GM21360 (cell line): ENCODE measurements at regions not wholly inside any gene's neighbourhood (a gene's known extent, or its start where the extent isn't known, plus 50 kb on each side); places are given as distances from the start of the nearest gene placed in this dataset.
"Not testable (repeated sequence)": the region's sequence is repeated elsewhere in the genome, so short reads cannot be mapped to it uniquely, and the experiment has no call there.

Experiments used
- ATAC-seq: cut with Tn5 transposase; IDR thresholded peaks from one replicate; pipeline ENCODE4 v1.9.1; 2021; ENCODE audit warnings: mild to moderate bottlenecking, moderate library complexity; ENCODE audit not compliant: unreplicated experiment

DNA sequence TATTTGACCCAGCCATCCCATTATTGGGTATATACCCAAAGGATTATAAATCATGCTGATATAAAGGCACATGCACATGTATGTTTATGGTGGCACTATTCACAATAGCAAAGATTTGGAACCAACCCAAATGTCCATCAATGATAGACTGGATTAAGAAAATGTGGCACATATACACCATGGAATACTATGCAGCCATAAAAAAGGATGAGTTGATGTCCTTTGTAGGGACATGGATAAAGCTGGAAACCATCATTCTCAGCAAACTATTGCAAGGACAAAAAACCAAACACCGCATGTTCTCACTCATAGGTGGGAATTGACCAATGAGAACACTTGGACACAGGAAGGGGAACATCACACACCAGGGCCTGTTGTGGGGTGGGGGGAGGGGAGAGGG is 147.3 kb upstream of the STK26 start:
- ATAC-seq = not testable (repeated sequence)

DNA sequence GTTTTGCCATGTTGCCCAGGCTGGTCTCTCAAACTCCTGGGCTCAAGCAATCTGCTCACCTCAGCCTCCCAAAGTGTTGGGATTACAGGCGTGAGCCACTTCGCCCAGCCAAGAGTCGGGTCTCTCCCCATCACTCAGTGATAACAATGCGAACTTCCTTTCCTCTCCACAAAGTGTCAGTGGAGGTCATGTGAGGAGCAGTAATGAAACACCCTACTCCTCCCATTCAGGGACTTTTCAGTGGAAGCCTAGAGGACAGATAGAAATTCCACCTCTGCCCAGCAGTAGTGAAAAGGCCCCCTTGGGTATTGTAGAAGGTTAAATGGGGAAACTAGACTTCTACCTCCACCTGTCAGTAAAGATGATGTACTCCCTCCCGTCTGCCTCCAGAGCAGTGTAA is 141.9 kb upstream of the STK26 start:
- ATAC-seq = no peak

DNA sequence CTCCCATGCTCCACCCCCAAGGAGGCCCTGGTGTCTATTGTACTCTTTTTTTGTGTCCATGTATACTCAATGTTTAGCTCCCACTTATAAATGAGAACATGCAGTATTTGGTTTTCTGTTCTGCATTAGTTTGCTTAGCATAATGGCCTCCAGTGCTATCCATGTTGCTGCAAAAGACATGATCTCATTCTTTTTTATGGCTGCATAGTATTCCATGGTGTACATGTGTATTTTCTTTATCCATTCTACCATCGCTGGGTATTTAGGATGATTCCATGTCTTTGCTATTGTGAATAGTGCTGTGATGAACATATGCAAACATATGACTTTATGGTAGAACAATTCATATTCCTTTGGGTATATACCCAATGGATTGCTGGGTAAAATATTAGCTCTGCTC is 138.1 kb upstream of the STK26 start:
- ATAC-seq = not testable (repeated sequence)

DNA sequence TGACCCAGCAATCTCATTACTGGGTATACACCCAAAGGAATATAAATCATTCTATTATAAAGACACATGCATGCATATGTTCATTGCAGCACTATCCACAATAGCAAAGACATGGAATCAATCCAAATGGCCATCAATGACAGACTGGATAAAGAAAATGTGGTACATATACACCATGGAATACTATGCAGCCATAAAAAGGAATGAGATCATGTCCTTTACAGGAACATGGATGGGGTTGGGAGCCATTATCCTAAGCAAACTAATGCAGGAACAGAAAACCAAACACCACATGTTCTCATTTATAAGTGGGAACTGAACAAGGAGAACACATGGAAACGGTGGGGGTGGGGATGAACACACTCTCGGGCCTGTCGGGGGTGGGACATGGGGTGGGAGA is 129.2 kb upstream of the STK26 start:
- ATAC-seq = not testable (repeated sequence)

DNA sequence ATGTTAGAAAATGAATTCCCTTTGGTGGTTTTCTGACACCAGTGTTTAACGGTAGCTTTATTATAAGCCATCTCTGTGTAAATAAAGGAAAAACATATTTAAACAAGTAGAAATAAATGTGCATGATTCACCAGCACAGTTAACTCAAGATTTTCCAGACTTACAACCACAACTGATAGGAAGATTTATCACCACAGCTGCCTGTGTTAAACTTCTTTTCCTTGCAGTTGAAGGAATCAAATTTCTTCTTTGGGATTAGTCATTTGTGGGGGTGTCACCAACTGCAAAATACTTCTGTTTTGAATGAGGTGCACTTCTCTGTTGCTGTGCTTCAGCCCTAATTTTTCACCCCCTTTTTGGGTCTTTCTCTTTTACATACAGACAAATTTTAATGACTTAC is 128.1 kb upstream of the STK26 start:
- ATAC-seq = no peak

DNA sequence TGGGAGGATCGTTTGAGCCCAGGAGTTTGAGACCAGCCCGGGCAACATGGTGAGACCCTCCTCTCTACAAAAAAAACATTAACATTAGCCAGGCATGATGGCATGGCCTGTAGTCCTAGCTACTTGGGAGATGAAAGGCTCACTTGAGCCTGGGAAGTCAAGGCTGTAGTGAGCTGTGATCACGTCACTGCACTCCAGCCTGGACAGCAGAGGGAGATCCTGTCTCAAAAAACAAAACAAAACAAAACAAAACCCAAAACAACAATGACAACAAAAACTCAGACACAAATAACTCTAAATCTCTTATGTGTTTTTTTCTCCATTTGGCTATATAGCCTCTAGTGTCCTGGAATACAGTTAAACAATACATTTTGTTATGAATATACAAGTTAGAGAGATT is 127.3 kb upstream of the STK26 start:
- no peak for ATAC-seq

DNA sequence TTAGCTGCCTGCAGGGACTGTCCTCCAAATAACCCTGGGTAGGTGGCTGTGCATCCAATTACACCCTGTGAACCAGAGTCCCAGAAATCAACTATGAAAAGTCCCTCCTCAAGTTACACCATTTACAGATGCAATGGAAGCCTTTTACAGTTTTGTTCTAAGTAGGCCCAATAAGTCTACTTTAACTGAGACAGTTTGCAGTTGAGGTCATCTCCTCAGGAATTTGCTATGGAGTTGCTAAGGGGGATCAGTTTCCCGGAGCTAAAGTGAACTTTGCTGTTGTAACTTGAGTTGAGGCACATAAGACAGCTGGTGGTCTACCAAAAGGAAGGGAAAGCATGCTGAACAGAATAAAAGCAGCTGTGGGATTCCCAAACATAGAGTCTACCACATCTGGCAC is 121.6 kb upstream of the STK26 start:
- no peak for ATAC-seq

DNA sequence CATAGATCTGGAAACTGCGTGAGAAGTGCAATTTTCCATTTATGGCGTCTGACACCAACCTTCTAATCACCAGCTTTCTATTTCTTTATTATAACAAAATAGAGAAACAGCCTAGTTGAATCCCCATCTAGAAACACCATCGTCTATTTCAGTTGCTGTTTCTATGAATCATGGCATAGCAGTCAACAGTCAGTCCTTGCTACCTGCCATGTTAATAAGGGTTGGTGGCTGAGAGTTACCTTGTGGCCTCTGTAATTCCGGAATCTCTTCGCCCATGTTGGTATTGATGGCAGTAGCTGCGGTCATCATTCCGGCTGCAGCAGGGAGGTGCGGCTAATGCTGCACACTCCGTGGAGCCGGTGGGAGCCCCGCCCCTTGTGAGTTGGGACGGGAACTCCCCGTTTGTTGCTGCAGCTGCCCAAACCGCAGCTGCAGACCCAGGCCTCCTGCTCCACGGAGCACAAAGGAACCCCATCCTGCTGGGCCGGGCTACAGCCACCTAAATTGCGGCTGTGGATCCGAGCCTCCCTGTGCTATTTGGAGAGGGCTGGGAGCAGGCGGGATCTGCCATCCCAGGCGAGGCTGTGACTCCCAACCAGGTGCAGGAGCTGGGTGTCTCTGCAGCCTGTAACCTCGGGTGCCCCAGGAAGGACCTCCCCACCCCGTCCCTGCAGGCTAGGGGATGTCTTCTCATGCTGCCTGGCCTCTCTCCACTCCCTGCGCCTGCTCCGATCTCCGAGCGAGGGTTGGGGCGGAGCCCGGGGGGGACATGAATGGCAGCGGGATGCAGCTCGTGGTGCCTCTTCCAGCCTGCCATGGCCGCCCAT is 115.4 kb upstream of the STK26 start:
- ATAC-seq = no peak

DNA sequence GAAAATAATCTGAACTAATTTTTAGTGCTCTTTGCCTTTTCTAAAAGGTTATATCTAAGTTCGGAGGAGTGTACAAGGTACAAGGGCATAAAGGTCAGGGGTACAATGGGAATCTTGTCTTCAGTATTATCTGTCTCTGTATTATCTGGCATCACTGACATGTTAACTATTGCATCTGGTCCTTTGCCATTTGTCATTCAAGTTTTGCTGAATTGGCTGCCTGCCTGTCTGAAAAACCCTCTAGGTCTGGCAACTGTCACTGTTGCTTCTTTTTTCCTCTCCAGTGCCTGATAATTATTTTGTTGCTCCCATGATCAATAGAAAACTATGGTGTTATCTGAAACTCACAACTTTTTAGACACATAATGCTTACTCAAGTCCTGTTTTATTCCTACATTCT is 112.5 kb upstream of the STK26 start:
- ATAC-seq = no peak

DNA sequence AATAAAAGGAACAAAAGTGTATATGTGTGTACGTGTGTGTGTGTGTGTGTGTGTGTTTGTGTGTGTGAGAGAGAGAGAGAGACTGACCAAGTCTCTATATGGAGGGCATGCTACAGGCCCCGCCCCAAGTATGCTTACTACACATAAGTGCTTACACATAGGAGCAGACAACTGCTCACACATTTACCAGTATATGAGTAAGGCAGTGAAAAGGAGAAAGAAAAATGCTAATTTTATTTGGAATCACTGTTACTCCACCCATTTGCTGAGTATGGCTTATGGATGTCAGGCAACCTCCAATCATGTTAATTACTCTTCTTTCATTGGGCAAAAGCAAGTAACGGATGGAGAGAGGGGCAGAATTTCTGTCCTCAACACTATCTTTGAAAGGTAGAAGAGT is 107.6 kb upstream of the STK26 start:
- no peak for ATAC-seq

DNA sequence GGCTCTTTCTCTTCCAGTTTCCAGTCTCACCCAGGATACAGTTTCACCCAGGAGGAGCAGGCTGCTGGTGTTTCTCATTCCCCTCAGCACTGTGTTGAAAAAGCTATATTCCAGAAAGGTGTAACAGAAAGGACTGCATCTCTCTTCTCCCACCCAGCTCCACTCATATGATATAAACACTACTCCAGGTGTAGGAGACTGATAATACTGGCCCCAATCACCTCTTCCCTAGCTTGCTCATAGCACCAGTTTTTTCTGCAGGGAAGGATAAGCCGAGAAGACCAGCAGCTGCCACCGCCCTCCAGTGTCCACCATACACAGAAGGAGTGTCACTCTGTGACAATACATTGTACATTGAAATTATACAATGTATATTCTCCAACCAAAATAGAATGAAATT is 105.5 kb upstream of the STK26 start:
- no peak for ATAC-seq

DNA sequence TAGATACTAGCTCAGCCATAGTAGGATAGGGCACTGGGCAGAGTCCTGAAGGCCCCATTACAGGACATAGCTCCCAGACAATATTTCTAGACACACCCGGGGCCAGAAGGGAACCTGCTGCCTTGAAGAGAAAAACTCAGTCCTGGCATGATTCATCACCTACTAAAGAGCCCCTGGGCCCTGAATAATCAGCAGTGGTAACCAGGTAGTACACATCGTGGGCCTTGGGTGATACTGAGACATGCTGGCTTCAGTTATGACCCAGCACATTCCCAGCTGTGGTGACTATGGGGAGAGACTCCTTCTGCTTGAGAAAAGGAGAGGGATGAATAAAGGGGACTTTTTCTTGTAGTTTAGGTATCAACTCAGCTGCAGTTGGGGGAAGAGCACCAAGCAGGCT is 104.3 kb upstream of the STK26 start:
- no peak for ATAC-seq

DNA sequence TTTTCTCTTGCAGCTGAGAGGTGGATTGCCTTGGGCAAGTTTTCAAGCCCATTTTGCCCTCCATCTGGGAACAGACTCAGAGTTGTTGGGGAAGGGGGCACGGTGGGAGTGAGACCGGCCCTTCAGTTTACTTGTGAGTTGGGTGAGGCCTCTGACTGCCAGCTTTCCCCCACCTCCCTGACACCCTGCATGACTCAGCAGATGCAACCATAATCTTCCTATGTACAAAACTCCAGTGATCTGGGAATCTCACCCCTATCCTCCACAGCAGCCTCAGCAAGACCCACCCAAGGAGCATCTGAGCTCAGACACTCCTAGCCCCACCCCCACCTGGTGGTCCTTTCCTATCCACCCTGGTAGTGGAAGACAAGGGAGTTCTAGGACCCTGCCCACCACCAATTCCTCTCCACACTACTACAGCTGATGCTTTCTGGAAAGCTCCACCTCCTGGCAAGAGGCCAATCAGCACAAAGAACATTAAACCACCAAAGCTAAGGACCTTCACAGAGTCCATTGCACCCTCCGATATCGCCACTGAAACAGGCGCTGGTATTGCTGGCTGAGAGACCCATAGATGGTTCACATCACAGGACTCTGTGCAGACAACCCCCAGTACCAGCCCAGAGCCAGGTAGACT is 99.4 kb upstream of the STK26 start:
- no peak for ATAC-seq

DNA sequence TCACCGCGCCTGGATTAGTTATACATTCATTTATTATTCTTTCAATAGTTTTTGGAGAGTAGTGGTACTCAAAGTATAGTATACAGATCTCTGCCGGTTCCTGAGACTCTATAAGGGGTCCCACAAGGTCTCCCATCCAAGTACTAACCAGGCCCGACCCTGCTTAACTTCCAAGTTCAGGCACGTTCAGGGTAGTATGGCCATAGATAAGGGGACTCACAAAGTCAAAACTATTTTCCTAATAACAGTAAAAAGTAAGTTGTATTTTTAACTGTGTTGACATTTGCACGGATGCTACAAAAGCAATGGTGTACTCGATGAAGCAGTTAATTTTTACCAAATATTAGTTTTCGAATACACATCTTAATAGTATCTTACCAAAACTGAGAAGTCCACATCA is 84.4 kb upstream of the STK26 start:
- ATAC-seq = no peak

DNA sequence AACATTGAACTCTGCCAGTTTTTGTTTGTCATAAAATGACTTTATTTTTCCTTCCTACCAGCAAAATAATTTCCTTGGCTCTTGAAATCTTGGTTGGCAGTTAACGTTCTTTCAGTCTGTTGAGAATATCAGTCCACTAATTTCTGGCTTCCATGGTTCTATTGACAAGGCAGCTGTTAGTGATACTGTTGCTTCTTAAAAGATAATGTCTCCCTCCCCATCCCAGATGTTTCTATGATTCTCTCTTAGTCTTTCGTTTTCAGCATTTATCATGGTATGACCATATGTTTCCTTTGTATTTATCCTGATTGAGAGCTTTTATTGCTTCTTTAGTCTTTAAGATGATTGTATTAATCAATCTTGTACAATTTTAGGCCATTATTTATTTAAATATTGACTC is 81.1 kb upstream of the STK26 start:
- no peak for ATAC-seq

DNA sequence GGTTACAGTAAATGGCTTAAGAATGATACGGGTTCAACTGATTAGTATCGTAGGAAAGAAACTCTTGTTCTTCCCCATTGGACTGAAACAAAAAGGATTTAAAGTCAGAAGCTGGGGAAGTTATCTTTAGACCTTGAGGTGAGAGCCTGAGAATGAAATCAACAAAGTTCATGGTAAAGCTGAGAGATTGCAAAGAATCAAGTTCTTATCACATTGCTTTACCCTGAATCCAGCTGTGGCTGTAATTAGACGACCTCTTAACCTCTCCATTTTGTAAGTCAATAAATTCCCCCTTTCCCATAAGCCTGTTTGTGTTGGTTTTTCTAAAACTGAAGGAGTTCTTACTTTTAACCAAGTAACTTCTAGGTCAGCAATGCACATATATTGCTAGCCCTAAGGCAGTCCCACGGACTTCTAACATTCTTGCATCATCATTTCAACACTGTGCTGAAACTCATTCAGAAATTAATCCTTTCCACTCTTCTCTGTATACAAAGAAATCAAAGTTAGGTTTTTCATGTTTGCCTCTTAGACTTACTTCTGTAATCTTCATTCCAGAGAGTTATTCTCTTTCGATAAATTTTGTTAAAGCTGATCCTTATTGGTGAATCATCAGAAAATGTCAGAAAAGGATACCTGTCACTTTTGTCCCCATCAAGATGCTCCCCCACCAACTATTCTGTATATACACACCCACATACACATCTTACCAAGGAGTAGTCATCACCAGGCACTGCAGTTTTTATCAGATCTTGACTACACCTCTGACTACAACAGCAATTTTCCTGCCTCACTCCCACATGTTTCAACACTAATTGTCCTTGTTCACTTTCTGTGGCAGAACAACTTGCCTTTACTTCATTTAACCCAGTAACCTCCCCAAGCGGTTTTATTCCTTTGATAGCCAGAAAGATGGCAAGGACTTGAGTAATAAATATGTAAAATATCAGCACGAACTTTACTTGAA is 77.9 kb upstream of the STK26 start:
- no peak for ATAC-seq

DNA sequence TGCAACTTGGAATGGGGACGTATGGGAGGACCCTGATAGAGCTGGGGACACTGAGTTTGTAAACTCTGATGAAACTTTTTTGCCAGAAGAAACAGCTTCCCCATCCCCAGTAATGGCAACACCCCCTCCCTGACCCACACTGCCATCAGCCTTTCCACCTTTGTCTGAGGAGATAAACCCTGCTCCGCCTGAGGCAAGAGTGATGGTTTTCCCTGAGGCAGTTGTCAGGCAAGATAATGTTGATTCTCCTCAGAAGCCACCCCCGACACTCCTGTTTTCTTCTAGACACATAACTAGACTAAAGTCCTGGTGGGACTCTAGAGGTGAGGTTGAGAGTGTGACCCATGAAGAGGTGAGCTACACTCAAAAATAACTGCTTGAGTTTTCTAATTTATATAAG is 71.9 kb upstream of the STK26 start:
- no peak for ATAC-seq

DNA sequence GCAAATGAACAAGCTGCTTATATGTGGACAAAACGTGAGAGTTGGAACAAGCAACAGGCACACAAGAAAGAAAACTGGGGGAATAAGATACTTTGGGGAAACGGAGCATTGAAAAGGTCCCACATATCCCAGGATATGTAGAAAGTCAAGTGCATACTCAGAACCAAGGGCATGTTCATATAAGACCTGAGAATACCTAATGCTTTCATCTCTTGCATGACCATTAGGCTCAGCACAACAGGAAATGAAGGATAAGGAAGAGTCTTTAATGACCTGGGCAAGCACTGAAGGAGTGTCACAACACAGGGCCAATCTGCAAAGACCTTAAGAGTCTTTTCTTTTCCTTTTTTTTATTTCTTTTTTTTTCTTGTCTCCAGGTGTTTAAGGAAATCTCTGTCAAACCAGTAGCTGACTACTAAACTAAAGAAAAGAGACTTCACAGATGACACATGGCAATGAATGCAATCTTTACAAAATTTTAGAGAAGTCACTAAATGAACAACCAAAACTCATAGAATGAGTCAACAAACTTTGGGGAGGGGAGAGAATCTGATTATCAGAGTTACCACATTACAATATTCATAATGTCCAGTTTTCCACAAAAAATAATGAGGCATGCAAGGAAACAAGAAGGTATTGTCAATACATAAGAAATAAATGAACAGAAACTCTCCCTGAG is 67.9 kb upstream of the STK26 start:
- no peak for ATAC-seq

DNA sequence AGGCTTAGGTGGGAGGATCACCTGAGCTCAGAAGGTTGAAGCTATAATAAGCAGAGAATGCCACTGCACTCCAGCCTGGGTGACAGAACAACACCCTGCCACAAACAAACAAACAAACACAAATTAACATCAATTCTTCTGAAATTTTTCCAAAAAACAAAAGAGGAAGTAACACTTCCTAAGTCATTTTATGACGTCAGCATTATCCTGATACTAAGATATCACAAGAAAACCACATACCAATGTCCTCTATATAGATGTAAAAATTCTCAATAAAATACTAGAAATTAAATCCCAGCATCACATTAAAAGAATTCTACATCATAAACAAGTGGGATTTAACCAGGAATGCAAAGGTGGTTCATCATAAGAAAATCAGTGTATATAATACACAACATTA is 64.4 kb upstream of the STK26 start:
- no peak for ATAC-seq

DNA sequence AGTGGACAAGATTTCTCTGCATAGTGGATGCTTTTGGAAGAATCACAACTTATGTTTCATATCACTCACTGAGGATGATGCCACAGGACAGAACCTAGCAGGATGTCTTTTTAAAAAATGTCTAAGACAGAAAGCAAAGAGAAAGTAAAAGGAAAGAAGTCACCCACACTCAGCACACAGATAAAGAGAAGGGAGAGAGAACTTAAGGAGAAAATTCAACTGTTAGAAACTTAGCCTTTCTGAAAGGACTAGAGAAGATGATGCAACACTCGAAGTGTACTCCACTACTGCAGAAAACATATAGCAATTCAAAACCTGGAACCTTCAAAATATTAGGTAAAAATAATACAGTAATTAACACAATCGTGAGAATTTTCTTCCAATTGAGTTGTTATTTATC is 52.8 kb upstream of the STK26 start:
- ATAC-seq = no peak
